IPS-15b (cell line): ENCODE measurements at regions not wholly inside any gene's neighbourhood (a gene's known extent, or its start where the extent isn't known, plus 50 kb on each side); places are given as distances from the start of the nearest gene placed in this dataset.
"Not testable (repeated sequence)": the region's sequence is repeated elsewhere in the genome, so short reads cannot be mapped to it uniquely, and the experiment has no call there.

Experiments used
- H3K27me3 ChIP-seq: one replicate; pipeline ENCODE4 v1.6.1; 2013; ENCODE audit warnings: low read length; ENCODE audit not compliant: control insufficient read depth, insufficient read depth
- H3K36me3 ChIP-seq: one replicate; pipeline ENCODE4 v1.6.1; 2013; ENCODE audit warnings: low read length; ENCODE audit not compliant: control insufficient read depth, insufficient read depth
- H3K4me1 ChIP-seq: one replicate; pipeline ENCODE4 v1.6.1; 2013; ENCODE audit warnings: mild to moderate bottlenecking, low read length; ENCODE audit not compliant: control insufficient read depth, insufficient read depth
- H3K4me3 ChIP-seq: one replicate; pipeline ENCODE4 v1.5.1; 2013; ENCODE audit warnings: low read depth, low read length
- H3K9ac ChIP-seq: one replicate; pipeline ENCODE4 v1.6.1; 2013; ENCODE audit warnings: low read depth, mild to moderate bottlenecking, low read length
- H3K9me3 ChIP-seq: one replicate; pipeline ENCODE4 v1.6.1; 2013; ENCODE audit warnings: mild to moderate bottlenecking, low read length; ENCODE audit not compliant: control insufficient read depth, insufficient read depth

DNA sequence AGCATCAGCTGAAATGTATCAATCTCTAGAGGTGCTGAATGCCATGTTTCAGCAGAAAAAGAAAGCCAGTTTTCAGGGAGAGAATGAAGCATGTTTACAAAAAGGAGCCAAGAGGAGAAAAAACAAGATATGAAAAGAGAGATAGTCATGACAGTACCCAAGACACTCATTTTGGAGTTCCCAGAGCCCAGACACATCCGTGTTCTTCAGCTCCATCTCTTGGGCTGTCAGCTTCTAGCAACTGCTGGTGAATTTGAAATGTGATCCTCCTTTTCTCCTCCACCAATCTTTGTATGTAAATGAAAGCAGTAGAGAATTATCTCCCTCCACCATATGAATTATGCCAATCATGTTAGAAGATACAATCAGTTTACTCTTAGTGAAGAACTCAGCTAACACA lies 93.0 kb upstream of the SLC25A36 start:
- H3K4me3 ChIP-seq, result no peak overlapping the region
- H3K9ac ChIP-seq, result no peak overlapping the region
- no peaks in the 10 kb centered on the region for H3K36me3 ChIP-seq
- H3K4me1 ChIP-seq, result no peaks in the 10 kb centered on the region
- H3K27me3 ChIP-seq, result no peaks in the 10 kb centered on the region
- no peaks in the 10 kb centered on the region for H3K9me3 ChIP-seq

DNA sequence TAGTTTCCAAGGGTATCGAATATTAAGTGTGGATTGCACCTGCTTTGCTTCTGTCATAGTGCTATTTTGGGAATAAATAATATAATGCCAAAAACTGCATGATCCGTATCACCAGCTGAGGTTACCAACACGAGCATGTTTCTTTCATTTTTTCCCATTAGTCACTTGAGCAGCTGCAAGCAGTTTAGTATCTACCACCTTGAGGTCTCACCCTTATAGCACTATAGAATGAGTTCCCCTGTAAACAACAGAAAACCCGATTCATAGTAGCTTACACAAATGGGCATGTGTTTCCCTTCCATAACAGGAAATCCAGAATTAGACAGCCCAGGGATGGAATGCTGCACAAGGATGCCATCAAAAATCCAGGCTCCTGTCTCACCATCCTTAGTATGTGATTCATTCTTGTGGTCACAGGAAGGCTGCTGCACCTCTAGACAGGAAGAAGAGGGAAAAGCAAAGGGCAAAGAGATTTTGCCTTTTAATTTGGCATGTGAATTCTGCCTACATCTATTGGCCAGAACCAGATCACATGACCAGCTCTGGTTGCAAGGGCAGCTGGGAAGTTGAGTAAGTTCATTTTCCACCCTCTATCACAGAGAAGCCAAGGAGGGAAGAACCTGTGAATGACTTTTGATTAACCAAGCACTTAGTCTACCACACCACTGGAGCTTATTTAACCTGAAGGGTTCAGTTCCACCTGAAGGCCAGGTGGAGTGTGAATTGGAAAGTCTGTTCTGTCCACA lies 91.3 kb upstream of the SLC25A36 start:
- no peaks in the 10 kb centered on the region for H3K9me3 ChIP-seq
- H3K9ac ChIP-seq, result no peak overlapping the region
- H3K36me3 ChIP-seq, result no peaks in the 10 kb centered on the region
- H3K27me3 ChIP-seq, result no peaks in the 10 kb centered on the region
- H3K4me1 ChIP-seq, result no peaks in the 10 kb centered on the region
- no peak overlapping the region for H3K4me3 ChIP-seq

DNA sequence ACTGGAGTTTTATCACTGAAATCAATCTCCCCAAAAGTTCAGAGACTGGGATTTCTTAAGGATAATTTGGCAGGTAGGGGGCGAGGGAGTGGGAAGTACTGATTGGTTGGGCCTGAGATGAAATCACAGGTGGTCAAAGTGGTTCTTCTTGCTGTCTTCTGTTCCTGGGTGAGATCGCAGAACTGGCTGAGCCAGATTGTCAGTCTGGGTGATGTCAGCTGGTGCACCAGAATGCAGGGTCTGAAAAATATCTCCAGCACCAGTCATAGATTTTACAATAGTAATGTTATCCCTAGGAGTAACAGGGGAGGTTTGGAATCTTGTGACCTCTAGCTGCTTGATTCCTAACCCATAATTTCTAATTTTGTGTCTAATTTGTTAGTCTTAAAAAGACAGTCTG lies 86.7 kb upstream of the SLC25A36 start:
- Histone ChIP-seq H3K27me3 (no peaks in the 10 kb centered on the region), H3K4me1 (no peaks in the 10 kb centered on the region), H3K9me3 (no peaks in the 10 kb centered on the region), H3K4me3 (no peak overlapping the region), H3K9ac (no peak overlapping the region), H3K36me3 (no peaks in the 10 kb centered on the region)

DNA sequence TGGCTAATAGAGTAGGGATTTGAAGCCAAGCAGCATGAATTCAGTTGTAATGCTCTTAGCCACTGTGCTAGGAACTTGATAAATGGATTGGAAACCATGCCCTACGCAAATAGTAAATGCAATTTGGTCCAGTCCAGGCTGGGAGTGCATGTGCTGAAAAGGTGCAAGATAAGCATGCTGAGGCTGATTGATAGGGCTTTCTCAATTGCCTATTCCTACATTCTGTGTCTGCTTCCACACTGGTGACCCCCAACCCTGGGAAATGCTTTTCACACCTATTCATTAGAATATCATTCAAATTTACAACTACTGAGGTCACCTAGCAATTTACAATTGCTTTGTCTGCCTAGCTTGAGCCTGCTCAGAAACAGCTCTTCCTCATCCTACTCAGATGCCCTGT lies 84.7 kb upstream of the SLC25A36 start:
- Histone ChIP-seq H3K27me3 (no peaks in the 10 kb centered on the region), H3K36me3 (no peaks in the 10 kb centered on the region), H3K9me3 (no peaks in the 10 kb centered on the region), H3K9ac (no peak overlapping the region), H3K4me1 (no peaks in the 10 kb centered on the region), H3K4me3 (no peak overlapping the region)

DNA sequence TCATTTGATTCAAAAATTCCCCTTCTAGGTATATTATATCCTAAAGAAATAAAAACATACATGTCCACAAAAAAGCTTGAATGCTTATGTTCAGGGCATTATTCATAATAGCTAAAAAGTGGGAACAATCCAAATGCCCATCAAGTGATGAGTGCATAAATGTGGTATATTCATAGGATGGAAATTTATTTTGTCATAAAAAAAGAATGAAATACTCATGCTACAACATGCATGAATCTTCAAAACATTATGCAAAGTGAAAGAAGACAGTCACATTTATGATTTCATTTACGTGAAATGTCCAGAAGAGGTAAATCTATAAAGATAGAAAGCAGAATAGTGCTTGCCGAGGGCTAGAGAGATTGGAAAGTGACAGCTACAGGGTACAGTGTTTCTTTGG lies 83.6 kb upstream of the SLC25A36 start:
- no peak overlapping the region for H3K4me3 ChIP-seq
- no peaks in the 10 kb centered on the region for H3K9me3 ChIP-seq
- H3K9ac ChIP-seq, result no peak overlapping the region
- no peaks in the 10 kb centered on the region for H3K36me3 ChIP-seq
- no peaks in the 10 kb centered on the region for H3K27me3 ChIP-seq
- H3K4me1 ChIP-seq, result no peaks in the 10 kb centered on the region

DNA sequence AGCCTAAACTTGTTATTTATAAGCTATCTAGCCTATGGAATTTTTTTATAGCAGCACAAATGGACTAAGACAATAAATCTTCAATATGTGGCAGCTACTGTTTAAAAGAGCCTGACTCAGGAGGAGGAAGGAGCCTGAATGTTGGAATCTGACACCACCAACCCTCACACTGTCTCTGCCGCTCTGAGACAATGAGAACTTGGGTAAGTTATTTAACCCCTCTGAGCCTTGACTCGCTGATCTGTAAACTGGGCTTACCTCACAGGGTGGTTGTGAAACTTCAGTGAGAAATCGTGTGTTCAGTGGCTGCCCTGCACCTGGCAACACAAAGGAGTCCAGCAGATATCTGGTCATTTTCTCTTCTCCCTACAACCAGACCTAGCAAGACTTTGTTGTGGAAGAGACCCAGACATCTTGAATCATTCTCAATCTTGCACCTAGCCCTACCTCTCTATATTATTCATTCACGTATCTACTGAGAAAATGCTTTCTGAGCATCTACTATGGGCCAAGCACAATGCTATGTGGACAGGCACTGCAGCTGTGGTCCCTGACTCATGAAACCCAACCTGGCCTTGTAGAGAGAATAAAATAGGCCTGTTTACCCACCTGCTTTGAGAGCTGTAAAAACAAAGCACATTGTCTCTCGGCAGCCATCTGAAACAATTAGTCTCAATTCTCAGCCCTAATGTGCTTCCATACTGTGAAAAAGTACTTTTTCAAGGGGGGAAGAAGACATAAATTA lies 81.9 kb upstream of the SLC25A36 start:
- Histone ChIP-seq H3K9ac (no peak overlapping the region), H3K9me3 (no peaks in the 10 kb centered on the region), H3K4me3 (no peak overlapping the region), H3K4me1 (no peaks in the 10 kb centered on the region), H3K27me3 (no peaks in the 10 kb centered on the region), H3K36me3 (no peaks in the 10 kb centered on the region)

DNA sequence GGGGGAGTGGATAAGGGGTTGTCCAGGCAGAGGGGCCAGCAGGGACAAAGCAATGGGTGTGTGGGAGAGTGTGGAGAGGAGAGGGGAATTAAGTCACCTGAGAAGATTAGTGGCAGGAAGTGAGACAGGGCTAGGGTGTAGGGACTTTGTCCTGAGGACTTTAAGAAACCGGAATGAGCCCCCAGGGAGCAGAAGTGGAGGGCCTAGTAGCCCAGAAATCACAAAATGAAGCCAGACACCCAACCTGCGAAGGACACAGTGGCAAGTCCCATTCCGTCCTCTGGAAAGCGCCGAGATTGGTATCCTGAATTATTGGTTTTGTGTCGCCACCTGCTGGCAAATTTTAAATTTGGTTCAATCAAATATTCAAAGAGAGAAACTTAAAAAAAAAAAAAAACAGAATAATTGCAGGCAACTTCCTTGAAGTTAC lies 78.0 kb upstream of the SLC25A36 start:
- Histone ChIP-seq H3K36me3 (no peaks in the 10 kb centered on the region), H3K4me3 (no peak overlapping the region), H3K27me3 (no peaks in the 10 kb centered on the region), H3K4me1 (no peaks in the 10 kb centered on the region), H3K9ac (no peak overlapping the region), H3K9me3 (no peaks in the 10 kb centered on the region)

DNA sequence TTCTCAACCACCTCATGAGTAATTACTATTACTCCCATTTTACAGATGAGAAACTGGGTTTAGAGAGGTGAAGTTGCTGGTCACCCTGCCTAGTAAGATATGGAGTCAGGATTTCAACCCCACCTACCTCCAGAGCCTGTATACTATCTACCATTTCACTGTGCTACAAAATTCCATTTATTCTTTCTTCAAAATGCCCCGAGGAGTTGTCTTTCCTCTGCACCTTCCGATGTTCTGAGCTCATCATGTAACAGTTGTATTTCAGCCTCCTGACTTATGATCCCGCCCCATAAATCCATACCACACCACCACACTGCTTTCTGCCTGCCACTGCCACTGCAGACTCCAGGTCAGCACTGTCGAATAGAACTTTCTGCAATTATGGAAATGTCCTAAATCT lies 71.3 kb upstream of the SLC25A36 start:
- H3K36me3 ChIP-seq, result no peaks in the 10 kb centered on the region
- H3K27me3 ChIP-seq, result no peaks in the 10 kb centered on the region
- peaks cover 2% of the 10 kb centered on the region for H3K4me1 ChIP-seq
- no peaks in the 10 kb centered on the region for H3K9me3 ChIP-seq
- H3K4me3 ChIP-seq, result no peak overlapping the region
- H3K9ac ChIP-seq, result no peak overlapping the region

DNA sequence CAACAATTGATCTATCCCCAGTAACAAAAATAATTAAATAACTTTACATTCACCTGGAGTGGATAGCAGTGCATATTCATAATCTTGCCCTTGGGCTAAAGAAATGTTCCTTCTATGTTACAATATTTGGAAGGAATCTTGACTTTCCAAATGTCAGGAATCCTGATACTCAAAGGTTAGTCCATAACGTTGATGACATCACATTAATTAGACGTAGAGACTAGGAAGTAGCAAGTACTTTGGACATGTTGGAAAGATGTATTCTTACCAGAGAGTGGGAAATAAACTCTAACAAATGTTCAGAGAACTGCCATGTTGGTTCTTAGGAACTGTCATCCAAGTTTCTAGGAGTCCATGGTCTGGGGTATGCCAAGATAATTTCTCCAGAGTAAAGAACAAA lies 70.6 kb upstream of the SLC25A36 start:
- H3K4me3 ChIP-seq, result no peak overlapping the region
- no peaks in the 10 kb centered on the region for H3K36me3 ChIP-seq
- peaks cover 2% of the 10 kb centered on the region for H3K4me1 ChIP-seq
- no peak overlapping the region for H3K9ac ChIP-seq
- H3K9me3 ChIP-seq, result no peaks in the 10 kb centered on the region
- no peaks in the 10 kb centered on the region for H3K27me3 ChIP-seq

DNA sequence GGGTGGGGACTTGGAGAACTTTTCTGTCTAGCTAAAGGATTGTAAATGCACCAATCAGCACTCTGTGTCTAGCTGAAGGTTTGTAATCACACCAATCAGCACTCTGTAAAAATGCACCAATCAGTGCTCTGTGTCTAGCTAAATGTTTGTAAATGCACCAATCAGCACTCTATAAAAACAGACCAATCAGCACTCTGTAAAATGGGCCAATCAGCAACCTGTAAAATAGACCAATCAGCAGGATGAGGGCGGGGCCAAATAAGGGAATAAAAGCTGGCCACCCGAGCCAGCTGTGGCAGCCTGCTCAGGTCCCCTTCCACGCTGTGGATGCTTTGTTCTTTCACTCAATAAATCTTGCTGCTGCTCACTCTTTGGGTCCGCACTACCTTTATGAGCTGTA lies 69.5 kb upstream of the SLC25A36 start:
- H3K4me3 ChIP-seq, H3K9me3 ChIP-seq, H3K36me3 ChIP-seq, H3K27me3 ChIP-seq, H3K4me1 ChIP-seq, H3K9ac ChIP-seq: not testable (repeated sequence)

DNA sequence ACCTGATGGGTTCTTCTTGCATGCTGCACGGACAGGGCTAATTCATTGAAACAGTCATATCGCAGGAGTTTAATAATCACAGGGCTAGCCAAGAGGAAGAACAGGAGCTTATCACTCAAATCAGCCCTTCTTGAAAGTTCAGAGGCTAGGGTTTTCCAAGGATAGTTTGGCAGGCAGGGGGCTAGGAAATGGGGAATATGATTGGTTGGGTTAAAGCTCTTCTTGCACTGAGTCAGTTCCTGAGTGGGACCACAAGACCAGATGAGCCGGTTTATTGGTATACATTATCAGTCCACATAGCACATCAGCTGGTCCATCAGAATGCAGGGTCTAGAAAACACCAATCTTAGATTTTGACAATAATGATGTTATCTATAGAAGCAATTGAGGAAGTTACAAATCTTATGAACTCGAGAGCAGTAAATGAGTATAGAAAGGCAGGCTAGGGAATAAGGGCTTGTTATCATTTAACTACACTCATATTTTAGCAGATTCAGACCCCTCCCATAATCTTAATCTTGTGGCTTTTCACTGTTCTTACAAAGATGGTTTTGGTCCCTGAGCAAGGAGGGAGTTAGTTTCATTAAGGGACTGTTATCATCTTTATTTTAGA lies 58.1 kb upstream of the SLC25A36 start:
- H3K4me3 ChIP-seq, result no peak overlapping the region
- H3K36me3 ChIP-seq, result no peaks in the 10 kb centered on the region
- H3K9me3 ChIP-seq, result no peaks in the 10 kb centered on the region
- no peaks in the 10 kb centered on the region for H3K27me3 ChIP-seq
- no peak overlapping the region for H3K9ac ChIP-seq
- H3K4me1 ChIP-seq, result no peaks in the 10 kb centered on the region

DNA sequence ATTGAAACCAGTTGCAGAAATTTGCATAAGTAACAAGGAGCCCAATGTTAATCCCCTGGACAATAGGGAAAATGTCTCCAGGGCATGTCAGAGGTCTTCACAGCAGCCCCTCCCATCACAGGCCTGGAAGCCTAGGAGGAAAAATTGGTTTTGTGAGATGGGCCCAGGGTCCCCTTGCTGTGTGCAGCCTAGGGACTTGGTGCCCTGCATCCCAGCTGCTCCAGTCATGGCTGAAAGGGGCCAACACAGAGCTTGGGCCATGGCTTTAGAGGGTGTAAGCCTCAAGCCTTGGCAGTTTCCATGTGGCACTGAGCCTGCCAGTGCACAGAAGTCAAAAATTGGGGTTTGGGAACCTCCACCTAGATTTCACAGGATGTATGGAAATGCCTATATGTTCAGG lies 55.9 kb upstream of the SLC25A36 start:
- H3K4me1 ChIP-seq, H3K9me3 ChIP-seq, H3K9ac ChIP-seq, H3K36me3 ChIP-seq, H3K27me3 ChIP-seq, H3K4me3 ChIP-seq: not testable (repeated sequence)
